ENCODE measurements at regions not wholly inside any gene's neighbourhood (a gene's known extent, or its start where the extent isn't known, plus 50 kb on each side); places are given as distances from the start of the nearest gene placed in this dataset.
A peak's percentile ranks its signal among the peaks of the same experiment; 100 is the strongest.
"Not testable (repeated sequence)": the region's sequence is repeated elsewhere in the genome, so short reads cannot be mapped to it uniquely, and the experiment has no call there.

- peak; percentile 89 for DNase-seq
These were observed 212.4 kb downstream of the OPA1 start for GRCh38 chr3:193805448-193805847.

- no peak for DNase-seq
These were observed 215.3 kb downstream of the OPA1 start for GRCh38 chr3:193808317-193808716.

GRCh38 chr3:193809106-193809505, 216.1 kb downstream of the OPA1 start:
- DNase-seq = no peak

GRCh38 chr3:193812078-193812725, 219.2 kb downstream of the OPA1 start:
- no peak for DNase-seq

GRCh38 chr3:193812791-193813500, 219.9 kb downstream of the OPA1 start:
- no peak for DNase-seq

- no peak for DNase-seq
These were observed 220.5 kb downstream of the OPA1 start for GRCh38 chr3:193813501-193813830.

GRCh38 chr3:193814166-193814892, 221.3 kb downstream of the OPA1 start:
- no peak for DNase-seq

GRCh38 chr3:193815246-193816027, 222.4 kb downstream of the OPA1 start:
- DNase-seq = no peak

- no peak for DNase-seq
These were observed 223.0 kb downstream of the OPA1 start for GRCh38 chr3:193816028-193816395.

GRCh38 chr3:193816656-193817311, 223.8 kb downstream of the OPA1 start:
- DNase-seq = peak; percentile 31

GRCh38 chr3:193819117-193820010, 226.4 kb downstream of the OPA1 start:
- DNase-seq = no peak

- DNase-seq = no peak
These were observed 228.2 kb downstream of the OPA1 start for GRCh38 chr3:193821151-193821668.

GRCh38 chr3:193822492-193823212, 229.6 kb downstream of the OPA1 start:
- no peak for DNase-seq

GRCh38 chr3:193823213-193823605, 230.2 kb downstream of the OPA1 start:
- not testable (repeated sequence) for DNase-seq

- no peak for DNase-seq
These were observed 231.4 kb downstream of the OPA1 start for GRCh38 chr3:193824365-193824764.

- no peak for DNase-seq
These were observed 232.6 kb downstream of the OPA1 start for GRCh38 chr3:193825617-193826016.

- peak; percentile 54 for DNase-seq
These were observed 233.3 kb downstream of the OPA1 start for GRCh38 chr3:193826159-193826795.

GRCh38 chr3:193827040-193827669, 234.1 kb downstream of the OPA1 start:
- peak; percentile 28 for DNase-seq

- no peak for DNase-seq
These were observed 234.9 kb downstream of the OPA1 start for GRCh38 chr3:193827871-193828270.

- no peak for DNase-seq
These were observed 235.5 kb downstream of the OPA1 start for GRCh38 chr3:193828477-193828876.
